ENCODE measurements at regions not wholly inside any gene's neighbourhood (a gene's known extent, or its start where the extent isn't known, plus 50 kb on each side); places are given as distances from the start of the nearest gene placed in this dataset.

DNA sequence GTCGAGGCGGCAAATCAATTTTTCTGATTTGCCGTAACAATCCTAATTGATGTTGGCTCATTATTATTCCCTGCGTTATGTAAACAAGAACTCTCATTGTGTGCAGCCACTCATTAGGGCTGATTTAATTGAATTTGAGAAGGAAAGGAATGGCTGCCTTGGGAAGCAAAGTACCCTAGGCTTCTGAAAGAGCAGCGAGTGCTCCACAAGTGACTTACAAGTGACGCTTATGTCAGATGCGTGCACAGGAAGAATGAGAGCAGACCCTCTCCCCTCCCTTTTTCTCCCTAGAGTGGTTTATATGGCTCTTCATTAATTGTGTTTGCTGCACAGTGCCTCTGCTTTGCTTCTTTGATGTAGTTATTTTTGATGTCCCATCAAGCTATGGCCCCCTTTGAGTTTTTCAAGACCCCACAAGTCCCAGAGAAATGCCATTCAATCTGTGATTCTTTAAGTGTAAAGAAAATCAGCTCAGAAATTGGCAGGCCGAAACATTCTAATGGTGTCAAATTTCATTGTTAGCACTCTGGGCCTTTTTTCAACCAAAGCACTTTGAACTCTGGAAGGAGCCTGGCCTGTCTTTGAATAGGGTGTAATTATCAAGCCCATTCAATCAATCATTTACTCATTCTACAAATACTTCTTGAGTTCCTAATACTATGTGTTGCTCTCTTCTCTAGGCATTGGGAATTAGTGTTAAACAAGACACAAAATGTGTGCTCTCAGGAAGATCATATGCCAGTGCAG is 86.8 kb upstream of the VAV3 start:
- no peak for DNase-seq (ENCODE audit: extremely low read depth in 1 of 2, low read depth in 1 of 2)

DNA sequence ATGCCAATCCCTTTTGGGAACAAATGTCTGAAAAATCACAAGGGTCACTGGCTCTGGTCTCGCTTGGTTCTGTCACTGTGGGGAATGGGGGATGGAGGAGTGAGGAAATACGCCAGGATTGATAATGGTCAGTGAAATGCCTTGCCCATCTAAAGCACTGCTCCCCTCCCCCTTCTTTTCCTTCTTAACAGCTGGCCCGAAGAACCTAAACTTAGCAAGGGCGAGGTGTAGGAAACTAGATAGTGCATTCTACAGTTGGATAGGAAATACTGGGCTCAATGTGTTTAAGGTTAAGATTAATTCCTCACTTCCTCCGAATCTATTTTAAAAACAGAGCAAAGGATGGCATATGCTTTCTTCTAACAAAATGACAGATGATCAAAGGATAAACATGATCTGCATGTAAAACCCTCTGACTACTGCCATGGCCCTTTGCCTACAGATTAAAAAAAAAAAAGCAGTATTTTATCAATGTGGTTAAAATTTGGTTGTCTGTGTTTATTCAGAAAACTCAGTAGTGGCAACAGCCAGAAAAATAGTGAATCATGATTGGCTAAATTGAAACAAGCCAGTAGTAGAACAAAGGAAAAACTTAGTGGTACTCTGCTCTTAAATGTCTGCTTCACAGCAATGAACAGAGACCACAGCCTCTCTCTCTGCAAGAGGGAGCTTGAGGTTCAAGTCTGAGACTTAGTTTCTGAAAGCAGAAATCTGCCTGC is 86.1 kb upstream of the VAV3 start:
- no peak for DNase-seq (ENCODE audit: extremely low read depth in 1 of 2, low read depth in 1 of 2)

- DNase-seq (ENCODE audit: extremely low read depth in 1 of 2, low read depth in 1 of 2), result no peak
These were observed 85.2 kb upstream of the VAV3 start for GRCh38 chr1:108050158-108050557.

DNA sequence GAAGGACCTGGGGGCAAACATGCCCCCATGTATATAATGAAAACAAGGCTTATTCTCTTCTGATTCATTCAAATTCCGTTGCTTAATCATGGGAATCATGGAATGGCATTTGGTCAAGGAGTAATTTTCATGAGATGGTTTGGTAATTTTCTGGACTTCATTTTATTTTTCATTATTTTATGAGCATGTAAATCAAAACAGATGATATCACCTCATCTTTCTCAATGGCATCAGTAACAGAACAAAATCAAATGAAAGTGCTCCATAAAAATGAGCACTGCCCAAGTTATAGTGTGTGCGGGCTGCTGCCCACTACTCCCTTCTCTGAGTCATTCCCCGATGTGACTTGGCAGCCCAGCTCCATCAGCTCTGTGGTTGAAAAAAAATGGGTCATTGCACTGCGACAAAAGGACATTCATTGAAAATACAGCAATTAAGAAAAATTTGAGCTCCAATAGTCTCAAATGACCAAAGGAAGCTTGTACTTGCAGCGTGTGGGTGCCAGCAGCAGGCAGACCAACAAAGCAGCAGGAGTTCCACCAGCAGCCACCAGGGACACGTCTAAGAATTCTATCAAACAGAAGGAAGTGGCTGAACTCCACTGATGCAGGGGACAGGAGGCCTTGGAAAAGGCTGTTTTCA is 84.3 kb upstream of the VAV3 start:
- DNase-seq (ENCODE audit: extremely low read depth in 1 of 2, low read depth in 1 of 2), result no peak

- DNase-seq (ENCODE audit: extremely low read depth in 1 of 2, low read depth in 1 of 2), result no peak
These were observed 83.6 kb upstream of the VAV3 start for GRCh38 chr1:108048301-108049177.

- DNase-seq (ENCODE audit: extremely low read depth in 1 of 2, low read depth in 1 of 2), result no peak
These were observed 82.1 kb upstream of the VAV3 start for GRCh38 chr1:108047085-108047484.

GRCh38 chr1:108046026-108046425 is 81.0 kb upstream of the VAV3 start:
- DNase-seq (ENCODE audit: extremely low read depth in 1 of 2, low read depth in 1 of 2), result no peak

DNA sequence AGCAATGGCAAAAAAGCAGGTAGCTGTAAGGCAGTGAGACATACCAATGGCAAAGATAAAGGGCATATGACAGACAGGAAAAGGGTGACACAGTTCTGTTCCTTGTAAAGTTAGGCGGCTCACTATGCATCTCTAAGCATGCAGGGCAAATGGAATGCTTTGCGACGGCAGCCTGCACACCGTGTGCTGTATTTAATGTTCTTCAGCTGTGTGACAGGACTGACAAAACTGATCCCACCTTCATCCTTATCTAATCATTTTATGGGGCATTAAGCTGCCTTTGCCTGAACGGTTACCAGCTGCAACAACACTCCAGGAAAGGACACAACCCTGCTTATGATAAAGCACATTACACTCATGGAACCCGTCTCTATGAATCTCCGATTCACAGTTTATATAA is 80.5 kb upstream of the VAV3 start:
- DNase-seq (ENCODE audit: extremely low read depth in 1 of 2, low read depth in 1 of 2), result no peak

DNA sequence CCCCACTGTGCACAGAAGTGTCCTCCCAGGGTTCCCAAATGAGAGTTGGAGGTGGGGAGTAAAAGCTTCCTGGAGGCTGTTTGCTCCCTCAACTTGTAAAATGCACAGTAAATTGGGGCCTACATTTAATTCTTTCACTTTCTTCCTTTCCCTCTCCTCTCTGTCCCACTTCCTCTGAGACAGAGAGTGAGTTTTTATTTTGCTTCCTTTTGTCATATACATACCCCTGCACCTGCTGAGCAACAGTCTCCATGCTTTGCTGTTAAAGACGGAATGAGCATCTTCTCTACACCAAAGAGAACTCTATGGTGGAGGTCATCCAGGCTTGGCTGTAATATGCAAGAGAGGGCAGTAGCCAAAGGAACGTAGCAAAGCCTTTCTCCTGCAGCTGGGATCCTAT is 79.3 kb upstream of the VAV3 start:
- DNase-seq (ENCODE audit: extremely low read depth in 1 of 2, low read depth in 1 of 2), result no peak

- DNase-seq (ENCODE audit: extremely low read depth in 1 of 2, low read depth in 1 of 2), result no peak
These were observed 78.7 kb upstream of the VAV3 start for GRCh38 chr1:108043707-108044106.

GRCh38 chr1:108042610-108043009 is 77.6 kb upstream of the VAV3 start:
- DNase-seq (ENCODE audit: extremely low read depth in 1 of 2, low read depth in 1 of 2), result no peak

- no peak for DNase-seq (ENCODE audit: extremely low read depth in 1 of 2, low read depth in 1 of 2)
These were observed 76.6 kb upstream of the VAV3 start for GRCh38 chr1:108041360-108042142.

- DNase-seq (ENCODE audit: extremely low read depth in 1 of 2, low read depth in 1 of 2), result no peak
These were observed 73.8 kb upstream of the VAV3 start for GRCh38 chr1:108038653-108039236.

DNA sequence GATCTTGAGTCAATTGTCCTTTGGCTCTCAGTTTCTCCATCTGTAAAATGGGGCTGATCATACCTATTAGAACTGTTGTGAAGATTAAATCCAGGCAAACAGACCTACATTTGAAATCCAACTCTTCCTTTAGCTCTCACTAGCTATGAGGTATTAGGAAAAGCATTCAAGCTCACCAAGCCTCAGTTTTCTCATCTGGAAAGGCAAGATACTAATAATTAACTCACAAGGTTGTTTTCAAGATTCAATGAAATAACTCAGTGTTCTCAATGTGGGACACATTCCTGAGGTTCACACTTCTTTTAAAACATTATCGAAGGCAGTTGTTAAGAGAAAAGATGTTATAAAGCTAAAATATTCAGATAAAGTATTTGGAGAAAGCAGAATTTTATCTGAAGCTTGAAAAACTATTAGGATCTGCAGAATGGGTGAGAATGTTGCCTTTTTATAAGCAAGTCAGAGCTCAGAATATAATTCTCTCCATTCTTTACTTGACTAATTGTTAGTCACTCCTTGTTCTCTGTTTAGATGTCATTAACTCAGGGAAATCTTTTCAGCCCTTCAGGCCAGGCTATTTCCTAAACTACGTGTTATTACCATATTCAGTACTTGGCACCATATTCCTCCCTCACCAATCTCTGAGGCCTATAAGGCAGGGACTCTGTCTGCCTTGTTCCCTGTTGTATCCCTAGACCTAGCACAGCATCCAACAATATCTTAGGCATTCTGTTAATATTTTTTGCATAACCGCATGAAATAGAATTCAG is 72.0 kb upstream of the VAV3 start:
- no peak for DNase-seq (ENCODE audit: extremely low read depth in 1 of 2, low read depth in 1 of 2)

- DNase-seq (ENCODE audit: extremely low read depth in 1 of 2, low read depth in 1 of 2), result no peak
These were observed 69.4 kb upstream of the VAV3 start for GRCh38 chr1:108034396-108034795.

DNA sequence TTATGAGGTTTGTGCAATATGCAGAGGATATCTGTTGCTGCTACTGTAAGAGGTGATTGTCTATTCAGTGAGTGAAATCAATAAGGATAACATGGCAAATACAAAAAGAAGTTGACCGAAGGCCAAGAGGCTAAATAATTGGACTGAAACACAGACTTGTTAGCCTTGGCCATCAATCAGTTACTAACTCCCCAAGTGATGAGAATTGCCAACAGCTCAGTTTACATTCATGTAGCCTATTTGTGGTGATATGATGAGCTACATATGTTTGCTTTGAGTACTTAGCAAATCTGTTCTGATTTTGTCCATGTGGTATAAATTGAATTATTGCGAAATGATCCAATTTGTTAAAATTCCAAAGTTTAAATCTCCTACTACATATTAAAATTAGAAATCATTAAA is 68.6 kb upstream of the VAV3 start:
- no peak for DNase-seq (ENCODE audit: extremely low read depth in 1 of 2, low read depth in 1 of 2)

DNA sequence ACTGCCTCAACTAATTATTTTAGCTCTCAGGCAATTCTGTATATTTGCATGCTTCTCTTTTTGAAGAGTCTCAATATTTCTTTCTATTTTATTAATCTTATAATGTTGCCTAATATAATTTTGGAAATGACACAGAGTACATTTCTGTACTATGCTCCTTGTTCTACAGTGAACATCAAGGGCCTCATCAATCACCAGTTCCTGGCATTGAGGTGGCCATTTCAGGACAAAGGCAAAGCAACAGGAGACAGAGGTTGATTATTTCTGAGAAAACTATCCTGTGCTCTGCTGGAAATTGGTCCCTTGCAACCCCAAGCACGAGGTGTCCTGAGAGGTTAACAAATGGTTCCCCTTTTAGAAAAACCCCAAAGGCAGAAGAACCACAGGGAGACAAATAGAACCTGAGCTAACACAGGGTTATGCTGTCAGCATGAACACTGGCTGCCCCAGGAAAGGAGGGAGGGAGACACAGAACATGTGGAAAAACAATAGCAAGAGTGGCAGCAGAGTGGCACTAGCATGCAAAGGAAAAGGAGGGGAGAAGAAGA is 63.9 kb upstream of the VAV3 start:
- no peak for DNase-seq (ENCODE audit: extremely low read depth in 1 of 2, low read depth in 1 of 2)

DNA sequence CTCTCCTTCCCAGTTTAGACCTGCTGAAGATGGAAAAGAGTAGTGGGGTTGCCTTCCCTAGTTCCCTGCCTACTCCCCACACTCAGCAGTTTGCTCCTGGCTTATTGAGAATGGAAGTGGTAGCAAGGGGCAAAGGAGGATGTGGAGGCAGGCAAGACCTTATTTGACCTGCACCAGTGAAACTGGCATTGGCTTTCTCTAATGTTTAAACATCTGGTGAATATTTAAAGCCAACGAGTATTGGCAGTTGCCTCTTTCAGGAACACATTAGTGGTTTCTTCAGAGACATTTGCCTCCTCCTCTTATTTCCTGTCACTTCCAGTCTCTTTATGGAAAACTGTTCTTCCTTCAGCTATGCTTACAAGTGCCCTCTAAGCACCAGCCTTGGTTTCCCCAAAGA is 62.4 kb upstream of the VAV3 start:
- DNase-seq (ENCODE audit: extremely low read depth in 1 of 2, low read depth in 1 of 2), result no peak

DNA sequence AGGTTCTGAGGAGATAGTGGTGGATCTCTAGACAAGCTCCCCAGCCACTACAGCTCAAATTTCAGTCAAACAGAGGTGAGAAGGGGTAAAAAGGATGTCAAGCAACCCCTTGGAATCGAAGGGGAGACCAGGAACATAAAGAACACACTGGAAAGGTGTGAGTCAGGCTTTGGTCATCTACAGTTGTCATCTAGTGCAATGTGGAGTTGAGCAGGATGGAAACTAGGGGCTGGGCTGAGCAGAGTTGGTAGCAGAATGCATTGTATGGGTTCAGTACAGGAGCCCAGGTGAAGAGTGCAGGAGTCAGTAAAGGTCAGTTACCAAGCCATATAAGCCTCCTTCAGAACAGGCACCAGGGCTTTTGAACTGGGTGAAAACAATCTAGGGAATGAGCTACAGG is 52.7 kb upstream of the VAV3 start:
- no peak for DNase-seq (ENCODE audit: extremely low read depth in 1 of 2, low read depth in 1 of 2)

Measured in activated CD8-positive, alpha-beta memory T cell treated with anti-CD3 and anti-CD28 coated beads for 1 hour (primary cell).